K562 (cell line): ENCODE measurements at regions not wholly inside any gene's neighbourhood (a gene's known extent, or its start where the extent isn't known, plus 50 kb on each side); places are given as distances from the start of the nearest gene placed in this dataset.

ENCODE experiments used
- ATAC-seq: fragments of 200-7000 bp; cut with Tn5 transposase; 3 replicates; pipeline ENCODE4 v1.9.1; 2020; ENCODE audit warnings: moderate library complexity
- BruUV-seq: library from RNA; stranded (reverse); fragments of 400-500 nt; replicated peaks from 2 replicates; lab custom pipeline; 2021; lab: Mats Ljungman, UMichigan
- CTCF ChIA-PET: fragments of 300-600 bp; formaldehyde crosslinking; extraction: SDS; loops from one replicate; lab custom pipeline; 2021; ENCODE audit warnings: low intra/inter-chr PET ratio; lab: Yijun Ruan, JAX
- POLR2A ChIA-PET: fragments of 300-600, 350-650 bp; sonication (Branson Sonifier 250); formaldehyde crosslinking; extraction: SDS; loops from one replicate; lab custom pipeline; 2021; ENCODE audit warnings: antibody characterized with exemption, inconsistent platforms; lab: Yijun Ruan, JAX
- DNase-seq, 4 experiments: peaks; one replicate each; pipeline versions ENCODE4 v3.0.0 to v3.0.0-alpha.2; 2011 to 2018; ENCODE audit warnings: low spot score in 3 of 4, mixed read lengths in 3 of 4; ENCODE audit errors: extremely low read depth in 1 of 4
- FAIRE-seq: peaks from 2 replicates; lab custom pipeline; 2011; peaks lifted over from hg19 to GRCh38; lab: Jason Lieb, UNC
- H2AFZ ChIP-seq: 2 replicates; pipeline ENCODE4 v1.6.0; 2011; ENCODE audit warnings: low read depth, low read length, control low read depth, inconsistent platforms
- H3K27ac ChIP-seq: fragments of 200-600 bp; 3 replicates; pipeline ENCODE4 v1.8.0; 2011; ENCODE audit warnings: low read depth, mild to moderate bottlenecking, control low read depth, inconsistent platforms, low read length, moderate library complexity, mixed read lengths; ENCODE audit errors: extremely low read depth
- H3K27me3 ChIP-seq, 2 experiments: fragments of 300-600 bp in 1 of 2; 2 replicates in 1 of 2; 3 replicates in 1 of 2; pipeline versions ENCODE4 v1.6.0 to v1.8.0; 2011; ENCODE audit warnings: inconsistent platforms in 2 of 2, low read length in 2 of 2, mild to moderate bottlenecking in 1 of 2, mixed read lengths in 1 of 2, moderate library complexity in 1 of 2; ENCODE audit not compliant: control insufficient read depth in 2 of 2, insufficient read depth in 2 of 2
- H3K36me3 ChIP-seq: fragments of 300-600 bp; 3 replicates; pipeline ENCODE4 v1.8.0; 2011; ENCODE audit warnings: mild to moderate bottlenecking, low read length, inconsistent platforms; ENCODE audit not compliant: control insufficient read depth, insufficient read depth
- H3K4me1 ChIP-seq, 2 experiments: fragments of 200-600 bp in 1 of 2; replicated peaks in 1 of 2; 2 replicates in 1 of 2; 3 replicates in 1 of 2; pipeline versions ENCODE4 v1.5.1 to v1.8.0; 2011; ENCODE audit warnings: inconsistent platforms in 2 of 2, low read length in 2 of 2, mild to moderate bottlenecking in 1 of 2, mixed read lengths in 1 of 2, moderate library complexity in 1 of 2; ENCODE audit not compliant: control insufficient read depth in 2 of 2, insufficient read depth in 2 of 2
- H3K4me2 ChIP-seq: 2 replicates; pipeline ENCODE4 v1.6.1; 2011; ENCODE audit warnings: low read length, control low read depth, inconsistent platforms, mixed read lengths; ENCODE audit not compliant: insufficient read depth
- H3K4me3 ChIP-seq: fragments of 200-600 bp; sonication (generic), shearing (Covaris generic); 2 replicates; pipeline ENCODE4 v1.5.1; 2016; ENCODE audit warnings: control low read depth, inconsistent platforms
- H3K79me2 ChIP-seq: fragments of 200-600 bp; 3 replicates; pipeline ENCODE4 v1.8.0; 2011; ENCODE audit warnings: low read length, inconsistent platforms; ENCODE audit not compliant: control insufficient read depth, insufficient read depth
- H3K9ac ChIP-seq, 2 experiments: 2 replicates each; pipeline versions ENCODE4 v1.6.0 to v1.6.1; 2011; ENCODE audit warnings: low read depth in 2 of 2, low read length in 2 of 2, control low read depth in 1 of 2, inconsistent platforms in 1 of 2, mild to moderate bottlenecking in 1 of 2, mixed read lengths in 1 of 2; ENCODE audit not compliant: insufficient read depth in 1 of 2
- H3K9me1 ChIP-seq: one replicate; pipeline ENCODE4 v1.6.0; 2011; ENCODE audit warnings: inconsistent platforms, mild to moderate bottlenecking, low read length, moderate library complexity; ENCODE audit not compliant: control insufficient read depth, insufficient read depth
- H3K9me3 ChIP-seq: replicated peaks from 2 replicates; pipeline ENCODE4 v1.5.1; 2011; ENCODE audit warnings: low read depth, low read length, inconsistent platforms; ENCODE audit not compliant: control insufficient read depth, insufficient read depth
- H4K20me1 ChIP-seq: replicated peaks from 2 replicates; pipeline ENCODE4 v1.6.1; 2011; ENCODE audit warnings: low read length, inconsistent platforms, mixed read lengths; ENCODE audit not compliant: control insufficient read depth, insufficient read depth
- CC2D1A ChIP-seq: fragments of 450-650 bp; IDR thresholded peaks from 2 replicates; pipeline ENCODE4 v1.6.1; 2017; ENCODE audit warnings: mild to moderate bottlenecking
- ESRRB ChIP-seq: fragments of 250-450 bp; sonication (Bioruptor Pico); IDR thresholded peaks from 2 replicates; pipeline ENCODE4 v1.5.0; 2020; ENCODE audit warnings: mild to moderate bottlenecking, moderate library complexity, borderline replicate concordance
- FOXK1 ChIP-seq: sonication (generic); formaldehyde crosslinking; IDR thresholded peaks from 2 replicates; pipeline ENCODE4 v1.8.0; 2022; ENCODE audit warnings: missing genetic modification reagents, mild to moderate bottlenecking, borderline replicate concordance
- FOXK2 ChIP-seq, 2 experiments: fragments of 450-650 bp; IDR thresholded peaks in 1 of 2; conservative IDR thresholded peaks in 1 of 2; 2 replicates each; pipeline ENCODE4 v1.6.1; 2016; ENCODE audit warnings: low read depth in 2 of 2, mild to moderate bottlenecking in 1 of 2
- HNRNPLL ChIP-seq: fragments of 200-400 bp; formaldehyde crosslinking; IDR thresholded peaks from 2 replicates; pipeline ENCODE4 v1.6.1; 2017; ENCODE audit warnings: low read length, low read depth, mild to moderate bottlenecking; ENCODE audit not compliant: poor library complexity, severe bottlenecking
- RCOR1 ChIP-seq, 2 experiments: IDR thresholded peaks; 2 replicates each; pipeline ENCODE4 v1.6.1; 2012; ENCODE audit warnings: low read depth in 2 of 2, low read length in 2 of 2, borderline replicate concordance in 1 of 2, improper control_type of control experiment in 1 of 2
- TCF3 ChIP-seq: sonication (generic); formaldehyde crosslinking; IDR thresholded peaks from 2 replicates; pipeline ENCODE4 v1.4.0; 2020; ENCODE audit warnings: mild to moderate bottlenecking, missing genetic modification reagents
- TEAD1 ChIP-seq, 2 experiments: fragments of 450-650 bp in 1 of 2; sonication (generic) in 1 of 2; formaldehyde crosslinking; IDR thresholded peaks; 2 replicates each; pipeline versions ENCODE4 v1.4.0 to v1.8.0; 2020 to 2022; ENCODE audit warnings: mild to moderate bottlenecking in 2 of 2, missing genetic modification reagents in 1 of 2
- XRCC4 ChIP-seq: IDR thresholded peaks from one replicate; pipeline ENCODE4 v1.6.1; 2011; ENCODE audit not compliant: insufficient read depth, insufficient read length; ENCODE audit errors: extremely low read depth
- ZNF551 ChIP-seq: fragments of 250-450 bp; sonication (Bioruptor Pico); IDR thresholded peaks from 2 replicates; pipeline ENCODE4 v1.5.0; 2021; ENCODE audit warnings: mild to moderate bottlenecking, moderate library complexity
- ZNF561 ChIP-seq: fragments of 450-650 bp; formaldehyde crosslinking; conservative IDR thresholded peaks from 2 replicates; pipeline ENCODE4 v1.4.0; 2020; ENCODE audit warnings: mild to moderate bottlenecking, moderate library complexity
- ZNF695 ChIP-seq: fragments of 450-650 bp; formaldehyde crosslinking; IDR thresholded peaks from 2 replicates; pipeline ENCODE4 v1.4.0; 2020; ENCODE audit warnings: mild to moderate bottlenecking, moderate library complexity
- WGBS: fragments of 100-300 bp; shearing (Covaris generic); methylation state at CpG from one replicate; pipeline ENCODE4 v1.1.6; 2016; ENCODE audit warnings: low coverage, mixed read lengths; ENCODE audit not compliant: insufficient coverage; ENCODE audit errors: missing lambda C conversion rate; 5-methylcytosine and 5-hydroxymethylcytosine counted together
- in situ Hi-C: fragments of 300-500 bp; cut with MboI; formaldehyde crosslinking; loops from 4 replicates; pipeline ENCODE4 v1.15.0; 2018; ENCODE audit warnings: inconsistent platforms, mixed read lengths
- intact Hi-C: fragments of 100-400 bp; cut with micrococcal nuclease; formaldehyde crosslinking; loops from 2 replicates; pipeline ENCODE4 v1.14.2; 2022

DNA sequence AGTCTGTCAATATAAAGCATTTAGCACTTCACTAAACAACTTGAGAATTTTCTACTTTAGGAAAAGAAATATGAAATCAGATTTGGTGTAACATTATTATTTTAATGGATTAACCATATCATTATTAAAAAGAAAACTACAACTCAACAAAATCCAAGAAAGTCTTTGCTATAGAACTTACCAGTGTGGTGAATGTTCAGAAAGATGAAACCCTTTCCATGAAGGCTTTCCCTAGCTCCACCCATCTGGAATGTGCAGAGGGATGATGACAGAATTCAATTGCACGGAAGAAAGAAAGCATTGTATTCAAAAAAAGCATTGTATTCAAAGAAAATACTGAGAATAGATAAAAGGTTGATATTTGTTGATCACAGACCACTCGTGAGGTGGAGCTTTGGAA is 328.6 kb upstream of the NUDT12 start:
- Histone ChIP-seq H3K4me1 (no peaks in the 10 kb centered on the region), H2AFZ (no peak overlapping the region), H3K9me3 (no peaks in the 10 kb centered on the region), H3K9me1 (no peaks in the 10 kb centered on the region), H3K4me2 (no peak overlapping the region), H3K27ac (no peak overlapping the region), H3K4me3 (no peak overlapping the region), H3K27me3 (no peaks in the 10 kb centered on the region), H3K79me2 (no peaks in the 10 kb centered on the region), H4K20me1 (no peaks in the 10 kb centered on the region), H3K9ac (no peak overlapping the region), H3K36me3 (no peaks in the 10 kb centered on the region)
- ChIA-PET CTCF (no interaction called here), POLR2A (no interaction called here)
- 0% methylated on average over 2 of the region's 2 CpGs for WGBS
- FAIRE-seq (no peak), DNase-seq (no peak), ATAC-seq (no peak)
- in situ Hi-C loops = no loop called here
- intact Hi-C loops = no loop called here
- BruUV-seq = no TSS peak
- TF ChIP-seq CC2D1A = no peak
- no peak for TF ChIP-seq FOXK2 (conservative IDR thresholded peaks at IDR 0.05 in 1 of 2, IDR thresholded peaks at IDR 0.05 in 1 of 2; ENCODE audit: low read depth in 2 of 2)
- no peak for TF ChIP-seq TEAD1 (CRISPR knock-in tag; IDR thresholded peaks at IDR 0.05)
- no peak for TF ChIP-seq HNRNPLL
- TF ChIP-seq TCF3 (CRISPR knock-in tag) = no peak
- no peak for TF ChIP-seq FOXK1 (CRISPR knock-in tag)
- TF ChIP-seq ZNF561 (CRISPR knock-in tag) = no peak
- TF ChIP-seq ZNF695 (CRISPR knock-in tag) = no peak
- no peak for TF ChIP-seq ESRRB (CRISPR knock-in tag)
- no peak for TF ChIP-seq ZNF551 (CRISPR knock-in tag)
- TF ChIP-seq RCOR1 (IDR thresholded peaks at IDR 0.05; ENCODE audit: borderline replicate concordance in 1 of 2, low read depth in 2 of 2, low read length in 2 of 2) = no peak
- no peak for TF ChIP-seq XRCC4
